ENCODE measurements at regions not wholly inside any gene's neighbourhood (a gene's known extent, or its start where the extent isn't known, plus 50 kb on each side); places are given as distances from the start of the nearest gene placed in this dataset.

GRCh38 chr22:27128461-27129085, 471.2 kb downstream of the MIAT start:
- DNase-seq: no peak

- no peak for DNase-seq
Observed at GRCh38 chr22:27129266-27129665, 471.9 kb downstream of the MIAT start.

GRCh38 chr22:27130906-27131305, 473.5 kb downstream of the MIAT start:
- no peak for DNase-seq

- no peak for DNase-seq
Observed at GRCh38 chr22:27131346-27131745, 474.0 kb downstream of the MIAT start.

GRCh38 chr22:27132400-27132799, 475.0 kb downstream of the MIAT start:
- no peak for DNase-seq

- DNase-seq: no peak
Observed at GRCh38 chr22:27133019-27133431, 475.6 kb downstream of the MIAT start.

GRCh38 chr22:27133681-27134314, 476.4 kb downstream of the MIAT start:
- DNase-seq: no peak

GRCh38 chr22:27134315-27134701, 476.9 kb downstream of the MIAT start:
- DNase-seq: peak; percentile 34

GRCh38 chr22:27135031-27135981, 477.9 kb downstream of the MIAT start:
- no peak for DNase-seq

- DNase-seq: no peak
Observed at GRCh38 chr22:27136596-27136995, 479.2 kb downstream of the MIAT start.

GRCh38 chr22:27137871-27138337, 480.5 kb downstream of the MIAT start:
- peak; percentile 77 for DNase-seq

- DNase-seq: no peak
Observed at GRCh38 chr22:27138471-27138870, 481.1 kb downstream of the MIAT start.

GRCh38 chr22:27139935-27140511, 482.6 kb downstream of the MIAT start:
- DNase-seq: peak; percentile 28

GRCh38 chr22:27142286-27142685, 484.9 kb downstream of the MIAT start:
- no peak for DNase-seq

- no peak for DNase-seq
Observed at GRCh38 chr22:27144321-27144720, 486.9 kb downstream of the MIAT start.

GRCh38 chr22:27146866-27147633, 489.7 kb downstream of the MIAT start:
- no peak for DNase-seq

- no peak for DNase-seq
Observed at GRCh38 chr22:27148055-27148454, 490.7 kb downstream of the MIAT start.

GRCh38 chr22:27148886-27149470, 491.6 kb downstream of the MIAT start:
- DNase-seq: no peak

GRCh38 chr22:27149921-27150543, 492.6 kb downstream of the MIAT start:
- DNase-seq: peak; percentile 28

- no peak for DNase-seq
Observed at GRCh38 chr22:27150544-27150941, 493.2 kb downstream of the MIAT start.

GRCh38 chr22:27151407-27151806, 494.0 kb downstream of the MIAT start:
- DNase-seq: no peak

GRCh38 chr22:27152033-27152432, 494.6 kb downstream of the MIAT start:
- no peak for DNase-seq

Data from right hindlimb (tissue), 1 donor.